ENCODE measurements at regions not wholly inside any gene's neighbourhood (a gene's known extent, or its start where the extent isn't known, plus 50 kb on each side); places are given as distances from the start of the nearest gene placed in this dataset.

GRCh38 chr16:55943267-55943666, 68.1 kb upstream of the CES5A start:
- no peak for DNase-seq (ENCODE audit: low spot score)

DNA sequence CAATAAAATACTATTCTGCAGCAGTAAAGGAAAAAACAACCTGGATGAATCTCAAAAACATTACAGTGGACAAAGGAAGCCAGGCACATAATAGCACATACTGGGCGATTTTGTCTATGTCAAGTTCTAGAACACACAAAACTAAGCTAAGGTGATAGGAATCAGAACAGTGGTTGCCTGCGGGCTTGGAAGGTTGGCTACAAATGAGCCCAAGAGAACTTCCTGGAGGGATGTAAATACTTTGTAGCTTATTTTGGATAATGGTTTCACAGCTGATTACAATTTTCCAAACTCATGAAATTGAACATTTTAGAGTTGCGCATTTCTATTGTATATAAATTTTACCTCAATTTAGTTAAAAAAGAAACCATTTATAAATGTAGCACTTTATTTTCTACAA, 67.6 kb upstream of the CES5A start:
- DNase-seq (ENCODE audit: low spot score) = no peak

DNA sequence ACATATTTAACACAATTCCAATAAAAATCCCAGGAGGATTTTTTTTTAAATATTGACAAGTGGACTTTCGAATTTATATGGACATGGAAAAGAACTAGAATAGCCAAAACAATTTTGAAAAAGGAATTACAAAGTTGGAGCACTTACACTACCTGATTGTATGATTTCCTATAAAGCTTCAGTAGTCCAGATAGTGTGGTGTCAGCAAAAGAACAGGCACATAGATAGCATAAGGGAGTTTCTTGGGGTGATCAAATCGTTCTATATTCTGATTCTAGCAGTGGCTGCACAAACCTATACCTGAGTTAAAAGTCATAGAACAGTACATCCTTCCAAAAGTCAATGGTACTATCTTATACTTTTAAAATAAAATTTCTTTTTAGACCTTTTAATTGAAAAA, 66.4 kb upstream of the CES5A start:
- DNase-seq (ENCODE audit: low spot score) = no peak

DNA sequence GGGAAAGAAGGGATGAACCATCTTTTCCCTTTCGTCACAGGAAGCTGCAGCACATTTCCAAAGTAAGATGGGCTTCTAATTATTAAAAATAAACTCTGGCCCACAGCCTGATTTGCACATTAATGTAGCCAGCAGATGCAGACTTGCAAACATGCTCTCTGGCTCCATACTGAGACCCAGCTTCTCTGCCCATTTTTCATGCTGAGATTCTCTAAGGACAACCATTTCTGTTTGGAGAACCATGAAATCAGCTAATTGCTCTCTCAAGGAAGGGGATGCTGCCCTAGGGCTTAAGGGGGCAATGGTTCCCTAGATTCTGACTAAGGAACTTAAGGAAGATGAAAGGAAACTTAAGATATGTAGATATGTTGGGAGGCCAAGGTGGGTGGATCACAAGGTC, 63.0 kb upstream of the CES5A start:
- no peak for DNase-seq (ENCODE audit: low spot score)

- DNase-seq (ENCODE audit: low spot score) = no peak
These were observed 57.9 kb upstream of the CES5A start for GRCh38 chr16:55933038-55933437.

DNA sequence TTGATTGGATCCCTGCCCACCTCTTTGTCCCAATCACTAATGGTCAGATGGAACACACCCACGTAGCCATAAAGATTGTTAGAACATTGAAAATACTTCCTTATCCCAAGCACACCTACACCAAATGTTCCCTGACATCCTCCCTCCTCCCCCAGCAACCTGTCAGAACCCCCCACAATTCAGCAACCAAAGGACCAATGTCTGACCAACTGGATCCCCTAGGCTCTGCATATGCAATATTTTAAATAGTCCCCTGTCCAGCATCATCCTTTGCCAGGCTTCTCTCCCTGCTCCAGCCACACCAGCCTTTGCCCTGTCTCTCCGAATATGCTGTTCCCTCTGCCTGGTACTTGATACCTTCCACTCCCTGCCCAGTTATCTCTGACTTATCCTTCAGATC, 54.9 kb upstream of the CES5A start:
- no peak for DNase-seq (ENCODE audit: low spot score)

GRCh38 chr16:55929181-55929580, 54.0 kb upstream of the CES5A start:
- DNase-seq (ENCODE audit: low spot score) = no peak

DNA sequence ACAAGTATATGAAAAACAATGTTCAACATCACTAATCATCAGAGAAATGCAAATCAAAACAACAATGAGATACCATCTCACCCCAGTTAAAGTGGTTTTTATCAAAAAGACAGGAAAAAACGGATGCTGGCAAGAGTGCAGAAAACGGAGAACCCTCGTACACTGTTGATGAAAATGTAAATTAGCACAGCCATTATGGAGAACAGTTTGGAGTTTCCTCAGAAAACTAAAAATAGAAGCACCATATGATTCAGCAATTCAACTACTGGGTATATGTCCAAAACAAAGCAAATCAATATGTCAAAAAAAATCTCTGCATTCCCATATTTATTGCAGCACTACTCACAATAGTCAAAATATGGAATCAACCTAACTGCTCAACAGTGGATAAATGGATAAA, 50.1 kb upstream of the CES5A start:
- no peak for DNase-seq (ENCODE audit: low spot score)

Data from GM03348 (cell line).